HCT116 (cell line): ENCODE measurements at regions not wholly inside any gene's neighbourhood (a gene's known extent, or its start where the extent isn't known, plus 50 kb on each side); places are given as distances from the start of the nearest gene placed in this dataset.

Source experiments
- ATAC-seq: fragments of 200-7000 bp; cut with Tn5 transposase; 2 replicates; pipeline ENCODE4 v1.9.1; 2020; ENCODE audit warnings: mild to moderate bottlenecking, moderate library complexity
- BruUV-seq: library from RNA; stranded (reverse); fragments of 400-500 nt; replicated peaks from 2 replicates; lab custom pipeline; 2021; lab: Mats Ljungman, UMichigan
- CTCF ChIA-PET: fragments of 300-600 bp; sonication (Branson Sonifier 250); formaldehyde crosslinking; loops from one replicate; lab custom pipeline; 2021; ENCODE audit warnings: antibody characterized with exemption; lab: Charles Lee
- POLR2A ChIA-PET: fragments of 300-600, 350-600 bp; sonication (Branson Sonifier 250); formaldehyde crosslinking; loops from one replicate; lab custom pipeline; 2021; ENCODE audit warnings: antibody characterized with exemption; lab: Charles Lee
- RAD21 ChIA-PET, 2 experiments: fragments of 300-600 bp; sonication (Branson Sonifier 250); formaldehyde crosslinking; loops; one replicate each; lab custom pipeline; 2023; ENCODE audit warnings: low total read pairs in 2 of 2; ENCODE audit not compliant: uncharacterized antibody in 2 of 2, unreplicated experiment in 2 of 2, low non-redundant PET in 1 of 2; lab: Charles Lee
- DNase-seq: peaks from one replicate; pipeline ENCODE4 v3.0.0-alpha.2; 2010; ENCODE audit warnings: low read depth, low spot score
- H2AFZ ChIP-seq: fragments of 200-600 bp; shearing (Covaris generic), sonication (generic); 2 replicates; pipeline ENCODE4 v1.6.1; 2017; ENCODE audit warnings: low read depth, mixed run types, mixed read lengths, antibody characterized with exemption, low read length; ENCODE audit not compliant: poor library complexity, severe bottlenecking
- H3K27ac ChIP-seq: 2 replicates; pipeline ENCODE4 v1.5.1; 2012; ENCODE audit warnings: low read depth, low read length
- H3K27me3 ChIP-seq: fragments of 200-600 bp; sonication (generic); 2 replicates; pipeline ENCODE4 v1.6.1; 2016; ENCODE audit warnings: mixed run types, low read length, mixed read lengths; ENCODE audit not compliant: insufficient read depth
- H3K36me3 ChIP-seq, 2 experiments: fragments of 200-500 bp in 1 of 2; fragments of 200-600 bp in 1 of 2; sonication (Bioruptor generic) in 1 of 2; sonication (generic) in 1 of 2; 2 replicates each; pipeline versions ENCODE4 v1.5.1 to v1.6.1; 2014 to 2016; ENCODE audit warnings: low read length in 2 of 2, inconsistent platforms in 1 of 2, mixed read lengths in 1 of 2, mixed run types in 1 of 2; ENCODE audit not compliant: insufficient read depth in 2 of 2, control insufficient read depth in 1 of 2
- H3K4me1 ChIP-seq, 2 experiments: fragments of 200-600 bp in 1 of 2; sonication (generic) in 1 of 2; 2 replicates each; pipeline versions ENCODE4 v1.5.1 to v1.6.1; 2012 to 2017; ENCODE audit warnings: low read length in 2 of 2, inconsistent platforms in 1 of 2, mild to moderate bottlenecking in 1 of 2, mixed read lengths in 1 of 2, mixed run types in 1 of 2, moderate library complexity in 1 of 2; ENCODE audit not compliant: insufficient read depth in 2 of 2, control insufficient read depth in 1 of 2
- H3K4me2 ChIP-seq: fragments of 200-600 bp; sonication (generic); 2 replicates; pipeline ENCODE4 v1.6.1; 2017; ENCODE audit warnings: mixed run types, low read length, mixed read lengths
- H3K4me3 ChIP-seq, 2 experiments: fragments of 200-600 bp in 1 of 2; sonication (generic) in 1 of 2; replicated peaks in 1 of 2; 2 replicates each; pipeline ENCODE4 v1.5.1; 2011 to 2016; ENCODE audit warnings: low read length in 2 of 2, control low read depth in 1 of 2, low read depth in 1 of 2, mild to moderate bottlenecking in 1 of 2, mixed read lengths in 1 of 2, mixed run types in 1 of 2
- H3K79me2 ChIP-seq: fragments of 200-600 bp; sonication (generic); 2 replicates; pipeline ENCODE4 v1.6.1; 2017; ENCODE audit warnings: mild to moderate bottlenecking, mixed run types, low read length, moderate library complexity, mixed read lengths; ENCODE audit not compliant: insufficient read depth
- H3K9ac ChIP-seq: fragments of 200-600 bp; sonication (generic); 2 replicates; pipeline ENCODE4 v1.6.1; 2016; ENCODE audit warnings: low read length, mixed read lengths
- H3K9me2 ChIP-seq: fragments of 200-600 bp; sonication (generic), shearing (Covaris generic); 2 replicates; pipeline ENCODE4 v1.6.1; 2017; ENCODE audit warnings: mixed run types, mild to moderate bottlenecking, moderate library complexity; ENCODE audit not compliant: insufficient read depth
- H3K9me3 ChIP-seq, 2 experiments: fragments of 200-500 bp in 1 of 2; fragments of 200-600 bp in 1 of 2; sonication (Bioruptor generic) in 1 of 2; sonication (generic) in 1 of 2; 2 replicates each; pipeline ENCODE4 v1.6.1; 2014 to 2017; ENCODE audit warnings: low read length in 2 of 2, mixed read lengths in 2 of 2, inconsistent platforms in 1 of 2, low read depth in 1 of 2, mild to moderate bottlenecking in 1 of 2, mixed run types in 1 of 2, moderate library complexity in 1 of 2; ENCODE audit not compliant: control insufficient read depth in 1 of 2, insufficient read depth in 1 of 2
- H4K20me1 ChIP-seq: fragments of 200-600 bp; sonication (generic), shearing (Covaris generic); 2 replicates; pipeline ENCODE4 v1.6.1; 2017; ENCODE audit warnings: mixed run types, mild to moderate bottlenecking, moderate library complexity; ENCODE audit not compliant: insufficient read depth
- ATF3 ChIP-seq: IDR thresholded peaks from 2 replicates; pipeline ENCODE4 v1.6.1; 2012
- CBX3 ChIP-seq: IDR thresholded peaks from 2 replicates; pipeline ENCODE4 v1.6.1; 2012; ENCODE audit warnings: low read depth
- CEBPB ChIP-seq: IDR thresholded peaks from 2 replicates; pipeline ENCODE4 v1.6.1; 2012; ENCODE audit warnings: low read depth
- EZH2phosphoT487 ChIP-seq: fragments of 200-600 bp; IDR thresholded peaks from 2 replicates; pipeline ENCODE4 v1.6.1; 2018; ENCODE audit warnings: antibody characterized with exemption, borderline replicate concordance
- MAX ChIP-seq: IDR thresholded peaks from 2 replicates; pipeline ENCODE4 v1.6.1; 2012
- POLR2A ChIP-seq: IDR thresholded peaks from 2 replicates; pipeline ENCODE4 v1.7.0; 2011; ENCODE audit warnings: borderline replicate concordance; ENCODE audit not compliant: insufficient read depth, insufficient read length; ENCODE audit errors: extremely low read depth
- POLR2AphosphoS5 ChIP-seq: IDR thresholded peaks from 2 replicates; pipeline ENCODE4 v1.6.1; 2011; ENCODE audit warnings: mild to moderate bottlenecking, low read depth, low read length, moderate library complexity
- RAD21 ChIP-seq: IDR thresholded peaks from 2 replicates; pipeline ENCODE4 v1.6.1; 2012; ENCODE audit warnings: low read depth, mild to moderate bottlenecking
- REST ChIP-seq: IDR thresholded peaks from 2 replicates; pipeline ENCODE4 v1.6.1; 2012; ENCODE audit warnings: low read depth
- SIN3A ChIP-seq: IDR thresholded peaks from 2 replicates; pipeline ENCODE4 v1.6.1; 2012; ENCODE audit warnings: low read depth
- SP1 ChIP-seq: IDR thresholded peaks from 2 replicates; pipeline ENCODE4 v1.6.1; 2012; ENCODE audit warnings: low read depth
- SRF ChIP-seq: IDR thresholded peaks from 2 replicates; pipeline ENCODE4 v1.6.1; 2012; ENCODE audit warnings: low read depth
- ZBTB33 ChIP-seq: IDR thresholded peaks from 2 replicates; pipeline ENCODE4 v1.6.1; 2011; ENCODE audit warnings: mild to moderate bottlenecking, low read length, moderate library complexity; ENCODE audit not compliant: insufficient replicate concordance; ENCODE audit errors: extremely low read depth
- ZNF274 ChIP-seq: fragments of 200-500 bp; sonication (Bioruptor generic); IDR thresholded peaks from 2 replicates; pipeline ENCODE4 v1.6.1; 2014; ENCODE audit warnings: mild to moderate bottlenecking, low read depth, low read length, inconsistent platforms
- intact Hi-C: fragments of 100-400 bp; cut with micrococcal nuclease; formaldehyde crosslinking; loops from 2 replicates; pipeline ENCODE4 v1.10.0; 2022

GRCh38 chr9:86771941-86772634 is 175.2 kb downstream of the GAS1 start (continued):
- TF ChIP-seq RAD21 (no peak), ZBTB33 (no peak), EZH2phosphoT487 (no peak)
- TF ChIP-seq, all 23 proteins: peak for 0

DNA sequence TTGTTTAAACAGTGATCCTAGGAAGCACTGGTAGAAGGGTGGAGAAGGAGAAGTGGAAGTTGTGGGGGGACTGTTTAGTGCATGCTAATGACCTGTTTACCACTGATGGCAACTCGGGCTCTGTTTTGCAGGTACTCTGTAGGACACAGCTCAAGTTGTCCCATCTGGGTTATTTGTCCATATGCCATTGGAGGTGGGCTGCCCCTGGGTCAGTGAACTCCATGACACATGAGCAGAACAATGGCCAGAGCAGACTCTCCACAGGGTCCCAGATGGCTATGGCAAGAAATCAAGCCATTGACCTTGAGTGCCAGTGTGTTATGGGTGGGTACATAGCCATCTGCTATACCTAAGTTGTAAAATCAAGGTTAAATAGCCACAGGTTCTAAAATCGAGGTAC is 175.9 kb downstream of the GAS1 start:
- no peak overlapping the region for H2AFZ ChIP-seq
- intact Hi-C loops = no loop called here
- H3K27ac ChIP-seq = no peak overlapping the region
- H3K27me3 ChIP-seq = peaks cover 44% of the 10 kb centered on the region
- RAD21 ChIA-PET = no interaction called here
- DNase-seq (no peak), ATAC-seq (no peak)
- H3K4me2 ChIP-seq = no peak overlapping the region
- CTCF ChIA-PET = no interaction called here
- POLR2A ChIA-PET = no interaction called here
- H3K36me3 ChIP-seq = no peaks in the 10 kb centered on the region
- no peaks in the 10 kb centered on the region for H3K9me2 ChIP-seq
- H3K9ac ChIP-seq = no peak overlapping the region
- no peaks in the 10 kb centered on the region for H3K79me2 ChIP-seq
- TF ChIP-seq POLR2A (no peak), ZBTB33 (no peak), CEBPB (no peak), REST (no peak), SP1 (no peak), MAX (no peak), SIN3A (no peak), SRF (no peak), ATF3 (no peak), ZNF274 (no peak), POLR2AphosphoS5 (no peak), CBX3 (no peak)
- no peaks in the 10 kb centered on the region for H4K20me1 ChIP-seq
- no peak overlapping the region for H3K4me3 ChIP-seq
- H3K4me1 ChIP-seq = peaks cover 0 to 12% of the 10 kb centered on the region in 2 experiments; a peak in 2 of 4 replicates
- no TSS peak for BruUV-seq
- H3K9me3 ChIP-seq = no peaks in the 10 kb centered on the region
